Osteoblast (primary cell): ENCODE measurements at regions not wholly inside any gene's neighbourhood (a gene's known extent, or its start where the extent isn't known, plus 50 kb on each side); places are given as distances from the start of the nearest gene placed in this dataset.

ENCODE experiments used
- DNase-seq: peaks from one replicate; pipeline ENCODE4 v3.0.0; 2011; ENCODE audit warnings: low spot score, mixed read lengths; ENCODE audit not compliant: insufficient read length; ENCODE audit errors: missing footprints
- H2AFZ ChIP-seq: 2 replicates; pipeline ENCODE4 v1.6.0; 2011; ENCODE audit warnings: mild to moderate bottlenecking, low read length
- H3K27ac ChIP-seq: 2 replicates; pipeline ENCODE4 v1.5.1; 2011; ENCODE audit warnings: mild to moderate bottlenecking, low read depth, low read length, moderate library complexity
- H3K27me3 ChIP-seq: 2 replicates; pipeline ENCODE4 v1.6.0; 2012; ENCODE audit warnings: mild to moderate bottlenecking, control low read depth, inconsistent platforms, low read length, moderate library complexity; ENCODE audit not compliant: insufficient read depth
- H3K36me3 ChIP-seq: 2 replicates; pipeline ENCODE4 v1.5.1; 2011; ENCODE audit warnings: mild to moderate bottlenecking, low read length, control low read depth, moderate library complexity; ENCODE audit not compliant: insufficient read depth
- H3K4me1 ChIP-seq: 2 replicates; pipeline ENCODE4 v1.5.1; 2011; ENCODE audit warnings: mild to moderate bottlenecking, low read length, control low read depth, moderate library complexity; ENCODE audit not compliant: insufficient read depth
- H3K4me2 ChIP-seq: 2 replicates; pipeline ENCODE4 v1.6.0; 2011; ENCODE audit warnings: mild to moderate bottlenecking, low read length; ENCODE audit not compliant: insufficient read depth
- H3K4me3 ChIP-seq: fragments of 200-600 bp; sonication (generic); 3 replicates; pipeline ENCODE4 v1.5.1; 2012; ENCODE audit warnings: mild to moderate bottlenecking, low read length, inconsistent platforms; ENCODE audit not compliant: insufficient read depth
- H3K79me2 ChIP-seq: 2 replicates; pipeline ENCODE4 v1.6.0; 2012; ENCODE audit warnings: mild to moderate bottlenecking, low read length, control low read depth, inconsistent platforms; ENCODE audit not compliant: insufficient read depth
- H3K9me3 ChIP-seq: 2 replicates; pipeline ENCODE4 v1.5.1; 2011; ENCODE audit warnings: low read depth, low read length, control low read depth
- H4K20me1 ChIP-seq: 2 replicates; pipeline ENCODE4 v1.6.0; 2012; ENCODE audit warnings: mild to moderate bottlenecking, low read length, control low read depth; ENCODE audit not compliant: insufficient read depth
- CTCF ChIP-seq: IDR thresholded peaks from 2 replicates; pipeline ENCODE4 v1.5.1; 2011; ENCODE audit warnings: mild to moderate bottlenecking, low read depth, low read length, moderate library complexity; ENCODE audit errors: extremely low read depth

GRCh38 chr2:175745911-175746310 lies 256.2 kb downstream of the LNPK start:
- no peak overlapping the region for H3K4me3 ChIP-seq
- TF ChIP-seq CTCF, result no peak
- H4K20me1 ChIP-seq, result no peaks in the 10 kb centered on the region
- DNase-seq, result no peak
- no peaks in the 10 kb centered on the region for H3K36me3 ChIP-seq
- H3K4me2 ChIP-seq, result no peak overlapping the region
- H3K79me2 ChIP-seq, result no peaks in the 10 kb centered on the region
- H3K27me3 ChIP-seq, result no peaks in the 10 kb centered on the region
- no peak overlapping the region for H3K27ac ChIP-seq
- no peaks in the 10 kb centered on the region for H3K4me1 ChIP-seq
- H3K9me3 ChIP-seq, result no peaks in the 10 kb centered on the region
- no peak overlapping the region for H2AFZ ChIP-seq

GRCh38 chr2:175744000-175744399 lies 258.1 kb downstream of the LNPK start:
- H2AFZ ChIP-seq, result no peak overlapping the region
- no peak overlapping the region for H3K4me3 ChIP-seq
- H3K4me2 ChIP-seq, result no peak overlapping the region
- no peaks in the 10 kb centered on the region for H3K27me3 ChIP-seq
- H3K27ac ChIP-seq, result no peak overlapping the region
- no peaks in the 10 kb centered on the region for H3K79me2 ChIP-seq
- TF ChIP-seq CTCF, result no peak
- no peaks in the 10 kb centered on the region for H4K20me1 ChIP-seq
- H3K9me3 ChIP-seq, result no peaks in the 10 kb centered on the region
- H3K36me3 ChIP-seq, result no peaks in the 10 kb centered on the region
- no peak for DNase-seq
- H3K4me1 ChIP-seq, result no peaks in the 10 kb centered on the region

- Histone ChIP-seq H3K4me3 (no peak overlapping the region), H3K4me2 (no peak overlapping the region), H2AFZ (no peak overlapping the region), H4K20me1 (no peaks in the 10 kb centered on the region), H3K27ac (no peak overlapping the region), H3K36me3 (no peaks in the 10 kb centered on the region), H3K79me2 (no peaks in the 10 kb centered on the region), H3K27me3 (no peaks in the 10 kb centered on the region), H3K4me1 (no peaks in the 10 kb centered on the region), H3K9me3 (no peaks in the 10 kb centered on the region)
- no peak for TF ChIP-seq CTCF
- no peak for DNase-seq
Observed at GRCh38 chr2:175743011-175743410, 259.1 kb downstream of the LNPK start.

GRCh38 chr2:175742367-175742766 lies 259.7 kb downstream of the LNPK start:
- Histone ChIP-seq H2AFZ (no peak overlapping the region), H3K79me2 (no peaks in the 10 kb centered on the region), H3K4me1 (no peaks in the 10 kb centered on the region), H4K20me1 (no peaks in the 10 kb centered on the region), H3K27ac (no peak overlapping the region), H3K4me3 (no peak overlapping the region), H3K27me3 (no peaks in the 10 kb centered on the region), H3K9me3 (no peaks in the 10 kb centered on the region), H3K36me3 (no peaks in the 10 kb centered on the region), H3K4me2 (no peak overlapping the region)
- DNase-seq, result no peak
- no peak for TF ChIP-seq CTCF
